ENCODE measurements at regions not wholly inside any gene's neighbourhood (a gene's known extent, or its start where the extent isn't known, plus 50 kb on each side); places are given as distances from the start of the nearest gene placed in this dataset.

DNA sequence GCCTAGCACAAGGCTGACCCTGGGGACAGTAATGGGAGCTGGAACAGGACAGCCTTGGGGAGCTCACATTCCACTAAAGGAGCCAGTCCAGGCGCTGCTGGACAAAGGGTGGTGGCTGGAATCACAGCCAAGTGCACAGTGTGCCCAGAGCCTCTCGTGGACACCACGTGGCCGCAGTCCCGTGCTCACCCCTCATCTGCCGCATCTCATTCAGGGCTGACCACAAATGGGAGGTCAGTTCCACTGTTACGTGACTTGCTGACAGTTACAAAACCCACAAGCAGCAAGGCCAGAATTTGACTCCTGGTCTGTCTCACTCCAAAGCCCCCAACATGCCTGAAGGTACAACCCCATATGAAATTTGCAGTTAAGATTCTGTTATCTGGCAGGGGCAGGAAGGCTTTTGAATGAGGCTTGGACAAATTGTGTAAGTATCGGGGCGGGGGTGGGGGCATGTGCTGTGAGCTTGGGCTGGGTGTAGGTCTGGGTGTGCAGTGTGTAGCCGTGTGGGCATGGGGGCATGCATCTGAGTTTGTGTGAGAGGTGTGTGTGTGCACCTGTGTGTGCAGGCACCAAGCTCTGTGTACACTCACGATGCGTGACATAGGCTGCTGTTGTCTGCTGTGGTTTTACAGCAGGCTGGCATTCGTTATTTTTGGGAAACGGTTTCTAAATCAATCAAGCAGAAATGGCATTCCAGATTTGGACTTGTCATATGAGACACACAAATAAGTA, 301.7 kb downstream of the BRD1 start:
- peak; percentile 95 for DNase-seq (ENCODE audit: low read depth)
- TF ChIP-seq CTCF (IDR thresholded peaks at IDR 0.05; ENCODE audit: low read depth, low read length) (no peak), POLR2A (IDR thresholded peaks at IDR 0.05; ENCODE audit: extremely low read depth, insufficient read length) (no peak), MAX (IDR thresholded peaks at IDR 0.05; ENCODE audit: low read depth, low read length) (peak; percentile 98), MYC (IDR thresholded peaks at IDR 0.05; ENCODE audit: low read depth, low read length) (peak; percentile 98)
- peak overlapping the region; percentile 67 for H3K4me3 ChIP-seq (ENCODE audit: low read depth, low read length)

DNA sequence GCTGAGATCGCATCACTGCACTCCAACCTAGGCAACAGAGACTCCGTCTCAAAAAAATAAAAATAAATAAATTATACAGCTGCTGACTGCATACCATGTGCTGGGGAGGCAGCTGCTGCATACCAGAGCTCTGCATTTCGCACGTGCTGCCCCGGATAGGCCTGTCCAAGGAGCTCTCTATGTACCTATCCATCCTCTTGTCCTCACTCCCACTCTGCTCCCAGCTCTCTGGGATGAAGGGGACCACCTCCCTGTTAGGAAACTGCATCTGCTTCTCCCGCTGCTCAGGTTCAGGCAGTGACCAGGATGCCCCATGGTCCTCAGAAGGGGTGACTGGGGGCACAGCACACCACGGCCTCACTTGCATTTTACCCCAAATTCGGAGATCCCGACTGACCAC, 302.3 kb downstream of the BRD1 start:
- no peak overlapping the region for H3K4me3 ChIP-seq (ENCODE audit: low read depth, low read length)
- no peak for TF ChIP-seq MYC (IDR thresholded peaks at IDR 0.05; ENCODE audit: low read depth, low read length)
- no peak for TF ChIP-seq POLR2A (IDR thresholded peaks at IDR 0.05; ENCODE audit: extremely low read depth, insufficient read length)
- TF ChIP-seq MAX (IDR thresholded peaks at IDR 0.05; ENCODE audit: low read depth, low read length) = no peak
- no peak for TF ChIP-seq CTCF (IDR thresholded peaks at IDR 0.05; ENCODE audit: low read depth, low read length)
- peak; percentile 45 for DNase-seq (ENCODE audit: low read depth)

GRCh38 chr22:49524362-49524761, 303.3 kb downstream of the BRD1 start:
- TF ChIP-seq MYC (IDR thresholded peaks at IDR 0.05; ENCODE audit: low read depth, low read length) (peak; percentile 83), MAX (IDR thresholded peaks at IDR 0.05; ENCODE audit: low read depth, low read length) (peak; percentile 77), POLR2A (IDR thresholded peaks at IDR 0.05; ENCODE audit: extremely low read depth, insufficient read length) (no peak), CTCF (IDR thresholded peaks at IDR 0.05; ENCODE audit: low read depth, low read length) (no peak)
- H3K4me3 ChIP-seq (ENCODE audit: low read depth, low read length) = no peak overlapping the region
- DNase-seq (ENCODE audit: low read depth) = peak; percentile 74

- TF ChIP-seq MAX (IDR thresholded peaks at IDR 0.05; ENCODE audit: low read depth, low read length) (peak; percentile 41; the same call in 1 of the 2 replicates), CTCF (IDR thresholded peaks at IDR 0.05; ENCODE audit: low read depth, low read length) (no peak)
- peak; percentile 58 for DNase-seq (ENCODE audit: low read depth)
- no peak overlapping the region for H3K4me3 ChIP-seq (ENCODE audit: low read depth, low read length)
These were observed 304.2 kb downstream of the BRD1 start for GRCh38 chr22:49523374-49524008.

DNA sequence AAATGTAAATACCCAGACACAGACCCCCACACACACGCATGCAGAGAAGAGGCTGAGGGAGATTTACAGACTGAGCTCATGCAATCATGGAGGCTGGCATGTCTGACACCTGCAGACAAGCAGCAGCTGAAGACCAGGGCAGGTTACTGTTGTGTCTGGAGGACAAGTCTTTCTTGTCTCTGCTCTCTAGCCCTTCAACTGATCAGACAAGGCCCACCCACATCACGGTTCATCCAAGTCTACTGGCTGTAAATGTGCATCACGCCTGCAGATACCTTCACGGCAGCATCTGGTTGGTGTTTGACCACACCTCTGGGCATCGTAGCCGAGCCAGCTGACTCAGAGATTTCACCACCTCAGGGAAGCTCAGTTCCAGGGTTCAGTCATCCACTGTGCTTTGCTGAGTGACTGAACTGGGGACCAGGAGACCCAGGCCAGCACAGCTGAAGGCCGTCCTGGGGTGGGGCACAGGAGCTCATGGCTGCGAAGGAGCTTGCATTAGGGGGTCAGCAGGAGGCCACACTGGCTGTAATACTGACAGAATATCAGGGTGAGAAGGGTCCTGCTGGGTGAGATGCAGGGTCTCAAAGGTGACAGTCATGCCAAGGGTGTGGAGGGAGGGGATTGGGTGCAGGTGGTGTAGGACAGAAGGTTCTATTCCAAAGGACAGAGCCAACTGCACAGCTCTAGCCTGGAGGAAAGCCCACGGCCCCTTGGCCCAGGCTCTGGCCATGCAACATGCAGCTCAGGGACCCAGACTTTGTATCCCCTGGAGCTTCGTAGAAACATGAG, 304.9 kb downstream of the BRD1 start:
- peak; percentile 53 for DNase-seq (ENCODE audit: low read depth)
- H3K4me3 ChIP-seq (ENCODE audit: low read depth, low read length) = no peak overlapping the region
- no peak for TF ChIP-seq MYC (IDR thresholded peaks at IDR 0.05; ENCODE audit: low read depth, low read length)
- TF ChIP-seq CTCF (IDR thresholded peaks at IDR 0.05; ENCODE audit: low read depth, low read length) = no peak
- TF ChIP-seq POLR2A (IDR thresholded peaks at IDR 0.05; ENCODE audit: extremely low read depth, insufficient read length) = no peak
- TF ChIP-seq MAX (IDR thresholded peaks at IDR 0.05; ENCODE audit: low read depth, low read length) = no peak

All from NB4 (cell line).